ENCODE measurements at regions not wholly inside any gene's neighbourhood (a gene's known extent, or its start where the extent isn't known, plus 50 kb on each side); places are given as distances from the start of the nearest gene placed in this dataset.

GRCh38 chr1:29461115-29461739 lies 224.9 kb downstream of the PTPRU start:
- H3K4me3 ChIP-seq (ENCODE audit: low read depth, low read length): no peak overlapping the region
- in situ Hi-C loops (cut with HindIII; ENCODE audit: low sequenced_read_pairs): no loop called here
- TF ChIP-seq, protein P1, sequence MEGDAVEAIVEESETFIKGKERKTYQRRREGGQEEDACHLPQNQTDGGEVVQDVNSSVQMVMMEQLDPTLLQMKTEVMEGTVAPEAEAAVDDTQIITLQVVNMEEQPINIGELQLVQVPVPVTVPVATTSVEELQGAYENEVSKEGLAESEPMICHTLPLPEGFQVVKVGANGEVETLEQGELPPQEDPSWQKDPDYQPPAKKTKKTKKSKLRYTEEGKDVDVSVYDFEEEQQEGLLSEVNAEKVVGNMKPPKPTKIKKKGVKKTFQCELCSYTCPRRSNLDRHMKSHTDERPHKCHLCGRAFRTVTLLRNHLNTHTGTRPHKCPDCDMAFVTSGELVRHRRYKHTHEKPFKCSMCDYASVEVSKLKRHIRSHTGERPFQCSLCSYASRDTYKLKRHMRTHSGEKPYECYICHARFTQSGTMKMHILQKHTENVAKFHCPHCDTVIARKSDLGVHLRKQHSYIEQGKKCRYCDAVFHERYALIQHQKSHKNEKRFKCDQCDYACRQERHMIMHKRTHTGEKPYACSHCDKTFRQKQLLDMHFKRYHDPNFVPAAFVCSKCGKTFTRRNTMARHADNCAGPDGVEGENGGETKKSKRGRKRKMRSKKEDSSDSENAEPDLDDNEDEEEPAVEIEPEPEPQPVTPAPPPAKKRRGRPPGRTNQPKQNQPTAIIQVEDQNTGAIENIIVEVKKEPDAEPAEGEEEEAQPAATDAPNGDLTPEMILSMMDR (IDR thresholded peaks at IDR 0.05; ENCODE audit: low read depth, low read length, missing control alignments): no peak

GRCh38 chr1:29460694-29461093 lies 224.4 kb downstream of the PTPRU start:
- TF ChIP-seq, protein P1 (IDR thresholded peaks at IDR 0.05; ENCODE audit: low read depth, low read length, missing control alignments): no peak
- DNase-seq (ENCODE audit: low read depth): no peak
- in situ Hi-C loops (cut with HindIII; ENCODE audit: low sequenced_read_pairs): no loop called here
- no peak overlapping the region for H3K4me3 ChIP-seq (ENCODE audit: low read depth, low read length)

More at GRCh38 chr1:29461115-29461739, 224.9 kb downstream of the PTPRU start:
- DNase-seq (ENCODE audit: low read depth): no peak

GRCh38 chr1:29460041-29460610 lies 223.8 kb downstream of the PTPRU start:
- TF ChIP-seq, protein P1 (IDR thresholded peaks at IDR 0.05; ENCODE audit: low read depth, low read length, missing control alignments): no peak
- H3K4me3 ChIP-seq (ENCODE audit: low read depth, low read length): no peak overlapping the region
- DNase-seq (ENCODE audit: low read depth): no peak
- in situ Hi-C loops (cut with HindIII; ENCODE audit: low sequenced_read_pairs): no loop called here

- in situ Hi-C loops (cut with HindIII; ENCODE audit: low sequenced_read_pairs): no loop called here
- no peak overlapping the region for H3K4me3 ChIP-seq (ENCODE audit: low read depth, low read length)
- TF ChIP-seq, protein P1 (IDR thresholded peaks at IDR 0.05; ENCODE audit: low read depth, low read length, missing control alignments): no peak
Observed at GRCh38 chr1:29459620-29459945, 223.3 kb downstream of the PTPRU start.

GRCh38 chr1:29458737-29459619 lies 222.7 kb downstream of the PTPRU start:
- in situ Hi-C loops (cut with HindIII; ENCODE audit: low sequenced_read_pairs): no loop called here
- TF ChIP-seq, protein P1 (IDR thresholded peaks at IDR 0.05; ENCODE audit: low read depth, low read length, missing control alignments): no peak
- no peak for DNase-seq (ENCODE audit: low read depth)
- no peak overlapping the region for H3K4me3 ChIP-seq (ENCODE audit: low read depth, low read length)

More at GRCh38 chr1:29459620-29459945, 223.3 kb downstream of the PTPRU start:
- no peak for DNase-seq (ENCODE audit: low read depth)

GRCh38 chr1:29457496-29458368 lies 221.4 kb downstream of the PTPRU start:
- TF ChIP-seq, protein P1 (IDR thresholded peaks at IDR 0.05; ENCODE audit: low read depth, low read length, missing control alignments): no peak
- in situ Hi-C loops (cut with HindIII; ENCODE audit: low sequenced_read_pairs): no loop called here

More at GRCh38 chr1:29457496-29458368, 221.4 kb downstream of the PTPRU start:
- no peak for DNase-seq (ENCODE audit: low read depth)
- H3K4me3 ChIP-seq (ENCODE audit: low read depth, low read length): no peak overlapping the region
